ENCODE measurements at regions not wholly inside any gene's neighbourhood (a gene's known extent, or its start where the extent isn't known, plus 50 kb on each side); places are given as distances from the start of the nearest gene placed in this dataset.

DNA sequence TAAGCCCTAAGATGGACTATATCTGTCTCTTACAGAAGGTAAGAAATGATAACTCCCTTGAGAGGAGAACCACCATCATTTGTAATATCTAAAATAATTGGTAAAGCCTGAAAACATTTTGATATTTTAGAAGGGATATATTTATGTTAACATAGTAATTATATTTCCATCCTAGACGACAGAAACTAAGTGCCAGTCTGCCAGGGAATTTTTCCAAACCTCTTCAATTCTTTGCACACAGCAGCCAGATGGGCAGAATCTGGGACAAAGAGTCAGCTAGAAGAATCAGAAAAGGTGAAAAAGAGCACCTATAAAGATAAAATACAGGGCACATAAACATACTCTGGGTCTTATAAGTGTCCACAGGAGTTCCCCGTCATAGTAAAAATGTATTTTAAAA is 70.0 kb upstream of the CBLB start (continued):
- TF ChIP-seq, protein P1, sequence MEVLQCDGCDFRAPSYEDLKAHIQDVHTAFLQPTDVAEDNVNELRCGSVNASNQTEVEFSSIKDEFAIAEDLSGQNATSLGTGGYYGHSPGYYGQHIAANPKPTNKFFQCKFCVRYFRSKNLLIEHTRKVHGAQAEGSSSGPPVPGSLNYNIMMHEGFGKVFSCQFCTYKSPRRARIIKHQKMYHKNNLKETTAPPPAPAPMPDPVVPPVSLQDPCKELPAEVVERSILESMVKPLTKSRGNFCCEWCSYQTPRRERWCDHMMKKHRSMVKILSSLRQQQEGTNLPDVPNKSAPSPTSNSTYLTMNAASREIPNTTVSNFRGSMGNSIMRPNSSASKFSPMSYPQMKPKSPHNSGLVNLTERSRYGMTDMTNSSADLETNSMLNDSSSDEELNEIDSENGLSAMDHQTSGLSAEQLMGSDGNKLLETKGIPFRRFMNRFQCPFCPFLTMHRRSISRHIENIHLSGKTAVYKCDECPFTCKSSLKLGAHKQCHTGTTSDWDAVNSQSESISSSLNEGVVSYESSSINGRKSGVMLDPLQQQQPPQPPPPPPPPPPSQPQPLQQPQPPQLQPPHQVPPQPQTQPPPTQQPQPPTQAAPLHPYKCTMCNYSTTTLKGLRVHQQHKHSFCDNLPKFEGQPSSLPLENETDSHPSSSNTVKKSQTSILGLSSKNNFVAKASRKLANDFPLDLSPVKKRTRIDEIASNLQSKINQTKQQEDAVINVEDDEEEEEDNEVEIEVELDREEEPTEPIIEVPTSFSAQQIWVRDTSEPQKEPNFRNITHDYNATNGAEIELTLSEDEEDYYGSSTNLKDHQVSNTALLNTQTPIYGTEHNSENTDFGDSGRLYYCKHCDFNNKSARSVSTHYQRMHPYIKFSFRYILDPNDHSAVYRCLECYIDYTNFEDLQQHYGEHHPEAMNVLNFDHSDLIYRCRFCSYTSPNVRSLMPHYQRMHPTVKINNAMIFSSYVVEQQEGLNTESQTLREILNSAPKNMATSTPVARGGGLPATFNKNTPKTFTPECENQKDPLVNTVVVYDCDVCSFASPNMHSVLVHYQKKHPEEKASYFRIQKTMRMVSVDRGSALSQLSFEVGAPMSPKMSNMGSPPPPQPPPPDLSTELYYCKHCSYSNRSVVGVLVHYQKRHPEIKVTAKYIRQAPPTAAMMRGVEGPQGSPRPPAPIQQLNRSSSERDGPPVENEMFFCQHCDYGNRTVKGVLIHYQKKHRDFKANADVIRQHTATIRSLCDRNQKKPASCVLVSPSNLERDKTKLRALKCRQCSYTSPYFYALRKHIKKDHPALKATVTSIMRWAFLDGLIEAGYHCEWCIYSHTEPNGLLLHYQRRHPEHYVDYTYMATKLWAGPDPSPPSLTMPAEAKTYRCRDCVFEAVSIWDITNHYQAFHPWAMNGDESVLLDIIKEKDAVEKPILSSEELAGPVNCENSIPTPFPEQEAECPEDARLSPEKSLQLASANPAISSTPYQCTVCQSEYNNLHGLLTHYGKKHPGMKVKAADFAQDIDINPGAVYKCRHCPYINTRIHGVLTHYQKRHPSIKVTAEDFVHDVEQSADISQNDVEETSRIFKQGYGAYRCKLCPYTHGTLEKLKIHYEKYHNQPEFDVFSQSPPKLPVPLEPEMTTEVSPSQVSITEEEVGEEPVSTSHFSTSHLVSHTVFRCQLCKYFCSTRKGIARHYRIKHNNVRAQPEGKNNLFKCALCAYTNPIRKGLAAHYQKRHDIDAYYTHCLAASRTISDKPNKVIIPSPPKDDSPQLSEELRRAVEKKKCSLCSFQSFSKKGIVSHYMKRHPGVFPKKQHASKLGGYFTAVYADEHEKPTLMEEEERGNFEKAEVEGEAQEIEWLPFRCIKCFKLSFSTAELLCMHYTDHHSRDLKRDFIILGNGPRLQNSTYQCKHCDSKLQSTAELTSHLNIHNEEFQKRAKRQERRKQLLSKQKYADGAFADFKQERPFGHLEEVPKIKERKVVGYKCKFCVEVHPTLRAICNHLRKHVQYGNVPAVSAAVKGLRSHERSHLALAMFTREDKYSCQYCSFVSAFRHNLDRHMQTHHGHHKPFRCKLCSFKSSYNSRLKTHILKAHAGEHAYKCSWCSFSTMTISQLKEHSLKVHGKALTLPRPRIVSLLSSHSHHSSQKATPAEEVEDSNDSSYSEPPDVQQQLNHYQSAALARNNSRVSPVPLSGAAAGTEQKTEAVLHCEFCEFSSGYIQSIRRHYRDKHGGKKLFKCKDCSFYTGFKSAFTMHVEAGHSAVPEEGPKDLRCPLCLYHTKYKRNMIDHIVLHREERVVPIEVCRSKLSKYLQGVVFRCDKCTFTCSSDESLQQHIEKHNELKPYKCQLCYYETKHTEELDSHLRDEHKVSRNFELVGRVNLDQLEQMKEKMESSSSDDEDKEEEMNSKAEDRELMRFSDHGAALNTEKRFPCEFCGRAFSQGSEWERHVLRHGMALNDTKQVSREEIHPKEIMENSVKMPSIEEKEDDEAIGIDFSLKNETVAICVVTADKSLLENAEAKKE (CRISPR knock-in tag; IDR thresholded peaks at IDR 0.05): no peak
- no peak for TF ChIP-seq EZH2phosphoT487 (IDR thresholded peaks at IDR 0.05; ENCODE audit: unreplicated experiment)
- TF ChIP-seq, protein P2, sequence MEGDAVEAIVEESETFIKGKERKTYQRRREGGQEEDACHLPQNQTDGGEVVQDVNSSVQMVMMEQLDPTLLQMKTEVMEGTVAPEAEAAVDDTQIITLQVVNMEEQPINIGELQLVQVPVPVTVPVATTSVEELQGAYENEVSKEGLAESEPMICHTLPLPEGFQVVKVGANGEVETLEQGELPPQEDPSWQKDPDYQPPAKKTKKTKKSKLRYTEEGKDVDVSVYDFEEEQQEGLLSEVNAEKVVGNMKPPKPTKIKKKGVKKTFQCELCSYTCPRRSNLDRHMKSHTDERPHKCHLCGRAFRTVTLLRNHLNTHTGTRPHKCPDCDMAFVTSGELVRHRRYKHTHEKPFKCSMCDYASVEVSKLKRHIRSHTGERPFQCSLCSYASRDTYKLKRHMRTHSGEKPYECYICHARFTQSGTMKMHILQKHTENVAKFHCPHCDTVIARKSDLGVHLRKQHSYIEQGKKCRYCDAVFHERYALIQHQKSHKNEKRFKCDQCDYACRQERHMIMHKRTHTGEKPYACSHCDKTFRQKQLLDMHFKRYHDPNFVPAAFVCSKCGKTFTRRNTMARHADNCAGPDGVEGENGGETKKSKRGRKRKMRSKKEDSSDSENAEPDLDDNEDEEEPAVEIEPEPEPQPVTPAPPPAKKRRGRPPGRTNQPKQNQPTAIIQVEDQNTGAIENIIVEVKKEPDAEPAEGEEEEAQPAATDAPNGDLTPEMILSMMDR (conservative IDR thresholded peaks at IDR 0.05; ENCODE audit: low read depth in 2 of 2): no peak

DNA sequence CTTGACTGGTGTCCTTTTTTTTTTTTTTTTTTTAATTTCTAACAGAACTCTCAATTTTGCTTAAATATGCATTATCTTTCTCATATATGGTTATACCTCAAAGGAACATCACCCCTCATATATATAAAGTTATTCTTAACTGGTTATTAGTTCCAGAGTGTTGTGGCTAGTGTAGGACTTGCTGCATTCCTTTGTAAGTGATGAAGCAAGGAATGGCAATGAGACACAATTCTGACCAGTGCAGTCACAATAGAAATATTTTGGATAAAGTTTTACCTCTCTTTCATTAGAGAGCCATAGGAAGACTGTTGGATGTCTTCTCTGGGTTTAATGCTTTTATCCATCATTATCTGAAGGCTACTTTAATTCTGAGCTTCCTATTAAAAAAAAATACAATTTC is 75.5 kb upstream of the CBLB start:
- no peak overlapping the region for H3K27ac ChIP-seq (ENCODE audit: low read depth)
- no peak overlapping the region; the same call in 1 of the 2 replicates for H2AFZ ChIP-seq

More for the DNA sequence above, 75.5 kb upstream of the CBLB start:
- H3K27ac Mint-ChIP-seq: no peak overlapping the region
- ATAC-seq: no peak
- TF ChIP-seq EZH2 (IDR thresholded peaks at IDR 0.05; ENCODE audit: low read depth, unreplicated experiment) (no peak), ZNF331 (CRISPR knock-in tag; IDR thresholded peaks at IDR 0.05; ENCODE audit: low read depth) (no peak), STAT1 (IDR thresholded peaks at IDR 0.05; ENCODE audit: unreplicated experiment) (no peak), EZH2phosphoT487 (IDR thresholded peaks at IDR 0.05; ENCODE audit: unreplicated experiment) (no peak), NANOG (IDR thresholded peaks at IDR 0.05; ENCODE audit: borderline replicate concordance) (no peak), ZNF114 (CRISPR knock-in tag; IDR thresholded peaks at IDR 0.05) (no peak)
- TF ChIP-seq, protein P3, sequence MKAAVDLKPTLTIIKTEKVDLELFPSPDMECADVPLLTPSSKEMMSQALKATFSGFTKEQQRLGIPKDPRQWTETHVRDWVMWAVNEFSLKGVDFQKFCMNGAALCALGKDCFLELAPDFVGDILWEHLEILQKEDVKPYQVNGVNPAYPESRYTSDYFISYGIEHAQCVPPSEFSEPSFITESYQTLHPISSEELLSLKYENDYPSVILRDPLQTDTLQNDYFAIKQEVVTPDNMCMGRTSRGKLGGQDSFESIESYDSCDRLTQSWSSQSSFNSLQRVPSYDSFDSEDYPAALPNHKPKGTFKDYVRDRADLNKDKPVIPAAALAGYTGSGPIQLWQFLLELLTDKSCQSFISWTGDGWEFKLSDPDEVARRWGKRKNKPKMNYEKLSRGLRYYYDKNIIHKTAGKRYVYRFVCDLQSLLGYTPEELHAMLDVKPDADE (IDR thresholded peaks at IDR 0.05): no peak
- H3K9me2 ChIP-seq (ENCODE audit: insufficient read depth): no peaks in the 10 kb centered on the region
- no peak overlapping the region for H3K4me3 ChIP-seq
- no peak overlapping the region for H3K4me2 ChIP-seq
- no peaks in the 10 kb centered on the region; the same call in 1 of the 3 replicates for H3K4me1 Mint-ChIP-seq
- H3F3A ChIP-seq (replicated peaks; ENCODE audit: low read depth): no peaks in the 10 kb centered on the region
- no peaks in the 10 kb centered on the region for H3K36me3 Mint-ChIP-seq (ENCODE audit: low read depth)
- DNase-seq (ENCODE audit: low spot score): no peak
- H3K79me2 ChIP-seq (replicated peaks; ENCODE audit: insufficient read depth): no peaks in the 10 kb centered on the region
- no peaks in the 10 kb centered on the region for H4K20me1 ChIP-seq (replicated peaks; ENCODE audit: insufficient read depth)
- H3K36me3 ChIP-seq (ENCODE audit: insufficient read depth): no peaks in the 10 kb centered on the region
- no peak overlapping the region for H3K4me3 Mint-ChIP-seq
- no peaks in the 10 kb centered on the region; the same call in 2 of the 3 replicates for H3K9me3 Mint-ChIP-seq
- H3K4me1 ChIP-seq (ENCODE audit: insufficient read depth): peaks cover under 1% of the 10 kb centered on the region; the same call in 1 of the 2 replicates
- no peaks in the 10 kb centered on the region for H3K27me3 ChIP-seq (ENCODE audit: insufficient read depth)
- no peaks in the 10 kb centered on the region for H3K27me3 Mint-ChIP-seq (ENCODE audit: insufficient read depth, low read depth, poor library complexity)

All from GM23338 (cell line).